ENCODE measurements at regions not wholly inside any gene's neighbourhood (a gene's known extent, or its start where the extent isn't known, plus 50 kb on each side); places are given as distances from the start of the nearest gene placed in this dataset.

DNA sequence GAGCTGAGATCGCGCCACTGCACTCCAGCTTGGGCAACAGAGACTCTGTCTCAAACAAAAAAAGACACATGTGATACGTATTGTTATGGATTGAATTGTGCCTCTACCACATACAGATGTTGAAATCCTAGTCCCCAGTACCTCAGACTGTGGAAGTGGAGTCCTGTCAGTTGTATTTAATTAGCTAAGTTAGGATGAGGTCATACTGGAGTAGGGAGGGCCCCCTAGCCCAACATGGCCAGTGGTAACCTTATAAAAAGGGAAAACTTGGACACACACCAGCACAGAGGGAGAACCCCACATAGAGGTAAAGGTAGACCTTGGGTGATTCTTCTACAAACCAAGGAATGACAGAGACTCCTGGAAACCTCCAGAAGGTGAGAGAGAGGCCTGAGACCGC, 119.8 kb downstream of the GADD45G start:
- TF ChIP-seq POLR2A (IDR thresholded peaks at IDR 0.05; ENCODE audit: low read length) (no peak), GATA1 (IDR thresholded peaks at IDR 0.05; ENCODE audit: low read depth, low read length) (no peak)
